CD14-positive monocyte (primary cell): ENCODE measurements at regions not wholly inside any gene's neighbourhood (a gene's known extent, or its start where the extent isn't known, plus 50 kb on each side); places are given as distances from the start of the nearest gene placed in this dataset.
"Not testable (repeated sequence)": the region's sequence is repeated elsewhere in the genome, so short reads cannot be mapped to it uniquely, and the experiment has no call there.

ENCODE experiments used
- DNase-seq, 3 donors: peaks; one replicate each; pipeline ENCODE4 v3.0.0-alpha.2; 2011 to 2022
- H2AFZ ChIP-seq: 2 replicates; pipeline ENCODE4 v1.6.0; 2012; ENCODE audit warnings: mild to moderate bottlenecking, low read depth, low read length, inconsistent platforms; ENCODE audit not compliant: insufficient read depth, poor library complexity, severe bottlenecking
- H3K27ac ChIP-seq, 2 donors: 1 replicate in 1 of 2; 2 replicates in 1 of 2; pipeline ENCODE4 v1.5.1; 2012 to 2013; ENCODE audit warnings: low read length in 2 of 2, control low read depth in 1 of 2, inconsistent platforms in 1 of 2, low read depth in 1 of 2, mild to moderate bottlenecking in 1 of 2
- H3K27me3 ChIP-seq, 2 donors: one replicate each; pipeline versions ENCODE4 v1.6.0 to v1.6.1; 2011 to 2013; ENCODE audit warnings: low read length in 2 of 2; ENCODE audit not compliant: control insufficient read depth in 2 of 2, insufficient read depth in 2 of 2
- H3K36me3 ChIP-seq, 2 donors: replicated peaks in 1 of 2; 1 replicate in 1 of 2; 2 replicates in 1 of 2; pipeline versions ENCODE4 v1.5.1 to v1.6.1; 2012 to 2013; ENCODE audit warnings: low read length in 2 of 2, control low read depth in 1 of 2, inconsistent platforms in 1 of 2, mild to moderate bottlenecking in 1 of 2; ENCODE audit not compliant: insufficient read depth in 2 of 2, control insufficient read depth in 1 of 2
- H3K4me1 ChIP-seq, 2 donors: 1 replicate in 1 of 2; 2 replicates in 1 of 2; pipeline versions ENCODE4 v1.5.1 to v1.6.1; 2012 to 2013; ENCODE audit warnings: low read length in 2 of 2, control low read depth in 1 of 2, inconsistent platforms in 1 of 2, mild to moderate bottlenecking in 1 of 2, moderate library complexity in 1 of 2; ENCODE audit not compliant: insufficient read depth in 2 of 2, control insufficient read depth in 1 of 2
- H3K4me2 ChIP-seq: replicated peaks from 2 replicates; pipeline ENCODE3; 2012; ENCODE audit warnings: low read length, moderate library complexity, mild to moderate bottlenecking; ENCODE audit not compliant: poor library complexity, severe bottlenecking; ENCODE audit errors: extremely low read depth
- H3K4me3 ChIP-seq, 3 experiments: fragments of 200-600 bp in 1 of 3; sonication (generic) in 1 of 3; replicated peaks in 1 of 3; 1 replicate in 2 of 3; 2 replicates in 1 of 3; pipeline ENCODE4 v1.5.1; 2011 to 2013; ENCODE audit warnings: low read length in 3 of 3, mild to moderate bottlenecking in 3 of 3, control low read depth in 2 of 3, low read depth in 2 of 3, inconsistent platforms in 1 of 3, moderate library complexity in 1 of 3
- H3K79me2 ChIP-seq: 2 replicates; pipeline ENCODE4 v1.6.0; 2012; ENCODE audit warnings: mild to moderate bottlenecking, control low read depth, inconsistent platforms, low read length, moderate library complexity; ENCODE audit not compliant: insufficient read depth
- H3K9ac ChIP-seq: 2 replicates; pipeline ENCODE4 v1.6.0; 2017; ENCODE audit warnings: low read length, mild to moderate bottlenecking; ENCODE audit not compliant: insufficient read depth, poor library complexity, severe bottlenecking
- H3K9me3 ChIP-seq, 2 donors: replicated peaks in 1 of 2; 1 replicate in 1 of 2; 2 replicates in 1 of 2; pipeline versions ENCODE4 v1.5.1 to v1.6.1; 2012 to 2013; ENCODE audit warnings: low read length in 2 of 2, control low read depth in 1 of 2; ENCODE audit not compliant: control insufficient read depth in 1 of 2, insufficient read depth in 1 of 2
- H4K20me1 ChIP-seq: 2 replicates; pipeline ENCODE4 v1.6.0; 2012; ENCODE audit warnings: mild to moderate bottlenecking, low read length, control low read depth, moderate library complexity; ENCODE audit not compliant: insufficient read depth
- H3K27ac Mint-ChIP-seq, 7 donors: one replicate each; pipeline ENCODE4 v1.8.0; 2020; ENCODE audit warnings: mild to moderate bottlenecking in 7 of 7, mixed read lengths in 7 of 7, moderate library complexity in 6 of 7, inconsistent platforms in 2 of 7
- H3K27me3 Mint-ChIP-seq, 3 donors: one replicate each; pipeline ENCODE4 v1.8.0; 2021 to 2022; ENCODE audit warnings: low read depth in 3 of 3, mild to moderate bottlenecking in 3 of 3, mixed read lengths in 3 of 3, moderate library complexity in 3 of 3, inconsistent platforms in 1 of 3
- H3K36me3 Mint-ChIP-seq, 2 donors: one replicate each; pipeline ENCODE4 v1.8.0; 2020; ENCODE audit warnings: mixed read lengths in 2 of 2, inconsistent platforms in 1 of 2, mild to moderate bottlenecking in 1 of 2
- H3K4me1 Mint-ChIP-seq: one replicate; pipeline ENCODE4 v1.8.0; 2020; ENCODE audit warnings: mild to moderate bottlenecking, mixed read lengths
- H3K4me3 Mint-ChIP-seq, 2 donors: one replicate each; pipeline ENCODE4 v1.8.0; 2020; ENCODE audit warnings: mild to moderate bottlenecking in 2 of 2, mixed read lengths in 2 of 2, moderate library complexity in 1 of 2
- H3K9me3 Mint-ChIP-seq, 7 donors: one replicate each; pipeline ENCODE4 v1.8.0; 2020 to 2022; ENCODE audit warnings: mixed read lengths in 7 of 7, mild to moderate bottlenecking in 6 of 7, moderate library complexity in 6 of 7, inconsistent platforms in 2 of 7
- CTCF ChIP-seq: fragments of 200-600 bp; IDR thresholded peaks from one replicate; pipeline ENCODE4 v1.8.0; 2022; ENCODE audit warnings: antibody characterized with exemption, mild to moderate bottlenecking
- WGBS: methylation state at CpG from one replicate; pipeline ENCODE4 v1.1.5; 2013; ENCODE audit warnings: missing lambda C conversion rate; ENCODE audit not compliant: insufficient coverage; 5-methylcytosine and 5-hydroxymethylcytosine counted together
- intact Hi-C, 2 donors: fragments of 100-400 bp; cut with micrococcal nuclease; formaldehyde crosslinking; loops; one replicate each; pipeline versions ENCODE4 v1.15.0 to v1.15.1; 2023

GRCh38 chr2:72023678-72024390, 123.8 kb downstream of the CYP26B1 start:
- Histone ChIP-seq H4K20me1 (no peaks in the 10 kb centered on the region), H3K9ac (no peak overlapping the region), H3K79me2 (no peaks in the 10 kb centered on the region), H3K27me3 (no peaks in the 10 kb centered on the region), H3K9me3 (peaks cover 0 to 4% of the 10 kb centered on the region in 2 donors), H3K4me1 (no peaks in the 10 kb centered on the region), H3K4me2 (no peak overlapping the region), H2AFZ (no peak overlapping the region), H3K36me3 (no peaks in the 10 kb centered on the region), H3K4me3 (no peak overlapping the region), H3K27ac (no peak overlapping the region)
- WGBS: 94% methylated on average over 4 of the region's 7 CpGs
- TF ChIP-seq CTCF: no peak
- Mint-ChIP-seq H3K27ac (no peak overlapping the region), H3K4me1 (no peaks in the 10 kb centered on the region), H3K9me3 (peaks cover 0 to 20% (median 2%) of the 10 kb centered on the region in 7 donors), H3K27me3 (peaks cover 0 to 8% (median 3%) of the 10 kb centered on the region in 3 donors), H3K4me3 (no peak overlapping the region), H3K36me3 (no peaks in the 10 kb centered on the region)
- intact Hi-C loops: no loop called here
- DNase-seq: no peak

- peaks cover 0 to 16% (median 2%) of the 10 kb centered on the region in 7 donors for H3K9me3 Mint-ChIP-seq
- intact Hi-C loops, H3K4me1 ChIP-seq, H3K9ac ChIP-seq, H3K4me3 ChIP-seq, H3K4me2 ChIP-seq, H2AFZ ChIP-seq, DNase-seq, H3K4me1 Mint-ChIP-seq, H4K20me1 ChIP-seq, H3K27ac ChIP-seq, H3K9me3 ChIP-seq, H3K27ac Mint-ChIP-seq, H3K4me3 Mint-ChIP-seq, H3K36me3 ChIP-seq, H3K36me3 Mint-ChIP-seq, H3K27me3 ChIP-seq, H3K27me3 Mint-ChIP-seq, H3K79me2 ChIP-seq: not testable (repeated sequence)
- 94% methylated on average over 11 of the region's 16 CpGs for WGBS
These were observed 126.3 kb downstream of the CYP26B1 start for GRCh38 chr2:72021371-72021770.
